Astrocyte (in vitro differentiated cells and primary cell): ENCODE measurements at regions not wholly inside any gene's neighbourhood (a gene's known extent, or its start where the extent isn't known, plus 50 kb on each side); places are given as distances from the start of the nearest gene placed in this dataset.

Experiments used
- EZH2 ChIP-seq: IDR thresholded peaks from 2 replicates; pipeline ENCODE4 v1.6.1; 2012; ENCODE audit warnings: mild to moderate bottlenecking, low read length, inconsistent platforms; ENCODE audit not compliant: insufficient read depth
- TF ChIP-seq, protein P1 (sequence below): IDR thresholded peaks from 2 replicates; pipeline ENCODE4 v1.5.1; 2011; ENCODE audit warnings: low read depth, mild to moderate bottlenecking, inconsistent platforms, low read length, moderate library complexity; ENCODE audit not compliant: insufficient read depth

DNA sequence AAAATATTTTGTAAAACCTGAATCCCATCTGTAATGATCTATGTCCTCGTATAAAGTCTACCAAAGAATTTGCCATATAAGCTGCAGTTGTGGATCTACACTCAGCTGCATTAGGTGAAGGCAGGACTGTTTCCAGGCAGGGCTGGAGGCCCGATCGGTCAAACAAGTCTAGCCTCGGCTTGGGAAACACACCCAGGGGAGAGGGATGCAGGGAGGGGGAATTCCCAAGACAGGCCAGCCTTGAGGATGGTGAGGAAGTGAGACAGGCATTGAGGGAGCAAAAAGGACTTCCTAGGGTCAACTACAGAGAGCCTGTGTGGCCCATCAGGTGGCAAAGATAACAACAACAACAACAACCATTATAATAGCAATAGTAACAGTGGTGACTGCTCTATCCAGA lies 174.1 kb upstream of the FSTL4 start:
- TF ChIP-seq, protein P1, sequence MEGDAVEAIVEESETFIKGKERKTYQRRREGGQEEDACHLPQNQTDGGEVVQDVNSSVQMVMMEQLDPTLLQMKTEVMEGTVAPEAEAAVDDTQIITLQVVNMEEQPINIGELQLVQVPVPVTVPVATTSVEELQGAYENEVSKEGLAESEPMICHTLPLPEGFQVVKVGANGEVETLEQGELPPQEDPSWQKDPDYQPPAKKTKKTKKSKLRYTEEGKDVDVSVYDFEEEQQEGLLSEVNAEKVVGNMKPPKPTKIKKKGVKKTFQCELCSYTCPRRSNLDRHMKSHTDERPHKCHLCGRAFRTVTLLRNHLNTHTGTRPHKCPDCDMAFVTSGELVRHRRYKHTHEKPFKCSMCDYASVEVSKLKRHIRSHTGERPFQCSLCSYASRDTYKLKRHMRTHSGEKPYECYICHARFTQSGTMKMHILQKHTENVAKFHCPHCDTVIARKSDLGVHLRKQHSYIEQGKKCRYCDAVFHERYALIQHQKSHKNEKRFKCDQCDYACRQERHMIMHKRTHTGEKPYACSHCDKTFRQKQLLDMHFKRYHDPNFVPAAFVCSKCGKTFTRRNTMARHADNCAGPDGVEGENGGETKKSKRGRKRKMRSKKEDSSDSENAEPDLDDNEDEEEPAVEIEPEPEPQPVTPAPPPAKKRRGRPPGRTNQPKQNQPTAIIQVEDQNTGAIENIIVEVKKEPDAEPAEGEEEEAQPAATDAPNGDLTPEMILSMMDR = no peak
- no peak for TF ChIP-seq EZH2
